Smooth muscle cell (in vitro differentiated cells): ENCODE measurements at regions not wholly inside any gene's neighbourhood (a gene's known extent, or its start where the extent isn't known, plus 50 kb on each side); places are given as distances from the start of the nearest gene placed in this dataset.

Experiments used
- DNase-seq: peaks from one replicate; lab custom pipeline; 2025; ENCODE audit not compliant: unreplicated experiment; lab: John Stamatoyannopoulos, UW
- H2AFZ ChIP-seq: fragments of 200-600 bp; sonication (generic); 2 replicates; pipeline ENCODE4 v1.6.0; 2016; ENCODE audit warnings: antibody characterized with exemption, low read depth, mild to moderate bottlenecking
- H3F3A ChIP-seq: fragments of 200-600 bp; sonication (generic); 2 replicates; pipeline ENCODE4 v1.6.0; 2017; ENCODE audit warnings: antibody characterized with exemption, low read depth
- H3K27ac ChIP-seq: fragments of 200-600 bp; sonication (generic); 2 replicates; pipeline ENCODE4 v1.5.1; 2016; ENCODE audit warnings: low read depth, mild to moderate bottlenecking
- H3K27me3 ChIP-seq: fragments of 200-600 bp; sonication (generic); 2 replicates; pipeline ENCODE4 v1.6.1; 2016; ENCODE audit warnings: low read depth, mild to moderate bottlenecking
- H3K36me3 ChIP-seq: fragments of 200-600 bp; sonication (generic); 2 replicates; pipeline ENCODE4 v1.5.1; 2016; ENCODE audit warnings: low read depth
- H3K4me1 ChIP-seq: fragments of 200-600 bp; sonication (generic); 2 replicates; pipeline ENCODE4 v1.5.1; 2016; ENCODE audit warnings: low read depth
- H3K4me2 ChIP-seq: fragments of 200-600 bp; sonication (generic); 2 replicates; pipeline ENCODE4 v1.6.0; 2016; ENCODE audit warnings: mild to moderate bottlenecking
- H3K4me3 ChIP-seq: fragments of 200-600 bp; sonication (generic); 2 replicates; pipeline ENCODE4 v1.5.1; 2016; ENCODE audit warnings: mild to moderate bottlenecking
- H3K79me2 ChIP-seq: fragments of 200-600 bp; sonication (generic); 2 replicates; pipeline ENCODE4 v1.6.0; 2016; ENCODE audit warnings: low read depth, mild to moderate bottlenecking
- H3K9ac ChIP-seq: fragments of 200-600 bp; sonication (generic); 2 replicates; pipeline ENCODE4 v1.6.0; 2016; ENCODE audit warnings: low read depth
- H3K9me3 ChIP-seq: fragments of 200-600 bp; sonication (generic); replicated peaks from 2 replicates; pipeline ENCODE4 v1.5.1; 2016; ENCODE audit warnings: low read depth
- H4K20me1 ChIP-seq: fragments of 200-600 bp; sonication (generic); 2 replicates; pipeline ENCODE4 v1.6.0; 2016; ENCODE audit warnings: low read depth
- CTCF ChIP-seq: fragments of 200-600 bp; sonication (generic); IDR thresholded peaks from 2 replicates; pipeline ENCODE4 v1.5.1; 2017; ENCODE audit warnings: borderline replicate concordance, mild to moderate bottlenecking, antibody characterized with exemption; ENCODE audit not compliant: insufficient read depth, poor library complexity, severe bottlenecking
- WGBS: methylation state at CpG from one replicate; pipeline ENCODE4 v1.1.7; 2016; ENCODE audit warnings: low lambda C conversion rate; 5-methylcytosine and 5-hydroxymethylcytosine counted together

- no peak overlapping the region for H3K4me3 ChIP-seq
- no peak for DNase-seq
Observed at GRCh38 chr13:53691417-53691816, 662.8 kb downstream of the OLFM4 start.

GRCh38 chr13:53694814-53695532 is 666.4 kb downstream of the OLFM4 start:
- 6% methylated on average over 2 of the region's 2 CpGs for WGBS
- Histone ChIP-seq H3K4me2 (peak overlapping the region; percentile 32), H4K20me1 (no peaks in the 10 kb centered on the region), H2AFZ (no peak overlapping the region), H3K36me3 (no peaks in the 10 kb centered on the region), H3K9me3 (no peaks in the 10 kb centered on the region), H3K4me3 (no peak overlapping the region), H3K4me1 (no peaks in the 10 kb centered on the region), H3F3A (no peaks in the 10 kb centered on the region), H3K27me3 (no peaks in the 10 kb centered on the region), H3K9ac (no peak overlapping the region), H3K27ac (no peak overlapping the region), H3K79me2 (no peaks in the 10 kb centered on the region)
- no peak for DNase-seq
- no peak for TF ChIP-seq CTCF

More at GRCh38 chr13:53691417-53691816, 662.8 kb downstream of the OLFM4 start:
- H3K9me3 ChIP-seq = no peaks in the 10 kb centered on the region
- WGBS = 96% methylated on average over 2 of the region's 2 CpGs
- H3F3A ChIP-seq = no peaks in the 10 kb centered on the region
- no peak overlapping the region for H3K4me2 ChIP-seq
- no peak for TF ChIP-seq CTCF
- H2AFZ ChIP-seq = no peak overlapping the region
- no peaks in the 10 kb centered on the region for H3K27me3 ChIP-seq
- no peaks in the 10 kb centered on the region for H4K20me1 ChIP-seq
- H3K79me2 ChIP-seq = no peaks in the 10 kb centered on the region
- H3K9ac ChIP-seq = no peak overlapping the region
- H3K36me3 ChIP-seq = no peaks in the 10 kb centered on the region
- no peak overlapping the region for H3K27ac ChIP-seq
- no peaks in the 10 kb centered on the region for H3K4me1 ChIP-seq

GRCh38 chr13:53703371-53704080 is 674.9 kb downstream of the OLFM4 start:
- Histone ChIP-seq H3K9ac (no peak overlapping the region), H3K27ac (no peak overlapping the region), H3K4me2 (no peak overlapping the region), H3K4me1 (no peaks in the 10 kb centered on the region), H3K9me3 (no peaks in the 10 kb centered on the region), H3K27me3 (no peaks in the 10 kb centered on the region), H3F3A (no peaks in the 10 kb centered on the region), H2AFZ (no peak overlapping the region), H3K36me3 (no peaks in the 10 kb centered on the region), H3K79me2 (no peaks in the 10 kb centered on the region), H3K4me3 (no peak overlapping the region), H4K20me1 (no peaks in the 10 kb centered on the region)
- no peak for TF ChIP-seq CTCF
- DNase-seq = no peak
- WGBS = 88% methylated on average over 2 of the region's 2 CpGs
